OCI-LY3 (cell line): ENCODE measurements at regions not wholly inside any gene's neighbourhood (a gene's known extent, or its start where the extent isn't known, plus 50 kb on each side); places are given as distances from the start of the nearest gene placed in this dataset.

Source experiments
- CTCF ChIP-seq: fragments of 200-600, 300-600 bp; sonication (generic); IDR thresholded peaks from 2 replicates; pipeline ENCODE4 v1.5.1; 2014; ENCODE audit warnings: antibody characterized with exemption, low read length, low read depth
- EZH2phosphoT487 ChIP-seq: fragments of 200-600 bp; shearing (Covaris generic); IDR thresholded peaks from 2 replicates; pipeline ENCODE4 v1.6.1; 2018; ENCODE audit warnings: antibody characterized with exemption, mixed run types, low read depth

GRCh38 chr4:31220921-31221320 is 500.8 kb downstream of the PCDH7 start:
- TF ChIP-seq CTCF (no peak), EZH2phosphoT487 (no peak)
